Activated CD8-positive, alpha-beta T cell treated with anti-CD3 and anti-CD28 coated beads, Interleukin-2, amount 10 ng/mL, durations not matched to agents 7 days and 5 days (primary cell): ENCODE measurements at regions not wholly inside any gene's neighbourhood (a gene's known extent, or its start where the extent isn't known, plus 50 kb on each side); places are given as distances from the start of the nearest gene placed in this dataset.

Experiments
- ATAC-seq: fragments of 150-1000 bp; cut with Tn5 transposase; one replicate; pipeline ENCODE4 v1.10.0; 2021; ENCODE audit warnings: moderate library complexity
- CTCF ChIA-PET: fragments of 350-600 bp; sonication (Branson Sonifier 250); formaldehyde crosslinking; loops from one replicate; lab custom pipeline; 2021; ENCODE audit warnings: antibody characterized with exemption; lab: Charles Lee
- POLR2A ChIA-PET: fragments of 350-600 bp; sonication (Branson Sonifier 250); formaldehyde crosslinking; loops from one replicate; lab custom pipeline; 2021; ENCODE audit warnings: antibody characterized with exemption; lab: Charles Lee
- DNase-seq: peaks from one replicate; pipeline ENCODE4 v3.0.0-alpha.2; 2020
- H3K27ac Mint-ChIP-seq: one replicate; pipeline ENCODE4 v1.8.0; 2021; ENCODE audit warnings: mild to moderate bottlenecking, mixed read lengths
- H3K27me3 Mint-ChIP-seq: one replicate; pipeline ENCODE4 v1.8.0; 2021; ENCODE audit warnings: low read depth, mixed read lengths
- H3K36me3 Mint-ChIP-seq: one replicate; pipeline ENCODE4 v1.8.0; 2021; ENCODE audit warnings: low read depth, mixed read lengths
- H3K4me1 Mint-ChIP-seq: one replicate; pipeline ENCODE4 v1.8.0; 2021; ENCODE audit warnings: low read depth, mixed read lengths
- H3K4me3 Mint-ChIP-seq: one replicate; pipeline ENCODE4 v1.8.0; 2021; ENCODE audit warnings: mild to moderate bottlenecking, mixed read lengths
- H3K9me3 Mint-ChIP-seq: one replicate; pipeline ENCODE4 v1.8.0; 2022; ENCODE audit warnings: mixed read lengths; ENCODE audit not compliant: insufficient read depth

GRCh38 chr5:143505934-143506333 lies 102.4 kb upstream of the NR3C1 start:
- CTCF ChIA-PET = no interaction called here
- Mint-ChIP-seq H3K4me3 (no peak overlapping the region), H3K9me3 (no peaks in the 10 kb centered on the region), H3K27ac (no peak overlapping the region), H3K36me3 (no peaks in the 10 kb centered on the region), H3K4me1 (no peaks in the 10 kb centered on the region), H3K27me3 (no peaks in the 10 kb centered on the region)
- POLR2A ChIA-PET = interaction anchor here (1.1 kb wide), 1 partner anchor 22 kb away, joined by 3 read pairs; no protein-coding TSS in a partner anchor
- DNase-seq (no peak), ATAC-seq (no peak)

- DNase-seq (no peak), ATAC-seq (no peak)
- POLR2A ChIA-PET = no interaction called here
- no peaks in the 10 kb centered on the region for H3K9me3 Mint-ChIP-seq
- no peaks in the 10 kb centered on the region for H3K27me3 Mint-ChIP-seq
- CTCF ChIA-PET = no interaction called here
- no peaks in the 10 kb centered on the region for H3K4me1 Mint-ChIP-seq
- H3K4me3 Mint-ChIP-seq = no peak overlapping the region
- no peak overlapping the region for H3K27ac Mint-ChIP-seq
- H3K36me3 Mint-ChIP-seq = no peaks in the 10 kb centered on the region
Measured at GRCh38 chr5:143505354-143505753, 101.9 kb upstream of the NR3C1 start.

GRCh38 chr5:143501310-143502044 lies 98.0 kb upstream of the NR3C1 start:
- no peaks in the 10 kb centered on the region for H3K4me1 Mint-ChIP-seq
- H3K9me3 Mint-ChIP-seq = no peaks in the 10 kb centered on the region
- H3K27me3 Mint-ChIP-seq = no peaks in the 10 kb centered on the region
- no peak overlapping the region for H3K27ac Mint-ChIP-seq
- ATAC-seq = no peak
- DNase-seq = no peak
- ChIA-PET CTCF (no interaction called here), POLR2A (no interaction called here)
- no peaks in the 10 kb centered on the region for H3K36me3 Mint-ChIP-seq
- no peak overlapping the region for H3K4me3 Mint-ChIP-seq

- ChIA-PET CTCF (no interaction called here), POLR2A (no interaction called here)
- DNase-seq (no peak), ATAC-seq (no peak)
- H3K27ac Mint-ChIP-seq = no peak overlapping the region
- no peaks in the 10 kb centered on the region for H3K36me3 Mint-ChIP-seq
- no peaks in the 10 kb centered on the region for H3K9me3 Mint-ChIP-seq
- no peaks in the 10 kb centered on the region for H3K27me3 Mint-ChIP-seq
- H3K4me3 Mint-ChIP-seq = no peak overlapping the region
- no peaks in the 10 kb centered on the region for H3K4me1 Mint-ChIP-seq
Measured at GRCh38 chr5:143499480-143500114, 96.1 kb upstream of the NR3C1 start.

- Mint-ChIP-seq H3K9me3 (no peaks in the 10 kb centered on the region), H3K4me3 (no peak overlapping the region), H3K27me3 (no peaks in the 10 kb centered on the region), H3K36me3 (no peaks in the 10 kb centered on the region), H3K4me1 (no peaks in the 10 kb centered on the region), H3K27ac (no peak overlapping the region)
- DNase-seq = no peak
- POLR2A ChIA-PET = no interaction called here
- no peak for ATAC-seq
- CTCF ChIA-PET = no interaction called here
Measured at GRCh38 chr5:143498821-143499220, 95.3 kb upstream of the NR3C1 start.

- H3K36me3 Mint-ChIP-seq = no peaks in the 10 kb centered on the region
- H3K27ac Mint-ChIP-seq = no peak overlapping the region
- H3K4me1 Mint-ChIP-seq = no peaks in the 10 kb centered on the region
- CTCF ChIA-PET = no interaction called here
- no peaks in the 10 kb centered on the region for H3K9me3 Mint-ChIP-seq
- DNase-seq = no peak
- POLR2A ChIA-PET = no interaction called here
- no peaks in the 10 kb centered on the region for H3K27me3 Mint-ChIP-seq
- ATAC-seq = no peak
- H3K4me3 Mint-ChIP-seq = no peak overlapping the region
Measured at GRCh38 chr5:143497749-143498148, 94.3 kb upstream of the NR3C1 start.

GRCh38 chr5:143496943-143497342 lies 93.5 kb upstream of the NR3C1 start:
- H3K9me3 Mint-ChIP-seq = no peaks in the 10 kb centered on the region
- no peaks in the 10 kb centered on the region for H3K27me3 Mint-ChIP-seq
- ChIA-PET CTCF (no interaction called here), POLR2A (no interaction called here)
- no peaks in the 10 kb centered on the region for H3K36me3 Mint-ChIP-seq
- no peaks in the 10 kb centered on the region for H3K4me1 Mint-ChIP-seq
- no peak for DNase-seq
- no peak for ATAC-seq
- no peak overlapping the region for H3K4me3 Mint-ChIP-seq
- no peak overlapping the region for H3K27ac Mint-ChIP-seq

GRCh38 chr5:143495821-143496275 lies 92.4 kb upstream of the NR3C1 start:
- Mint-ChIP-seq H3K9me3 (no peaks in the 10 kb centered on the region), H3K4me1 (no peaks in the 10 kb centered on the region), H3K27me3 (no peaks in the 10 kb centered on the region), H3K27ac (no peak overlapping the region), H3K36me3 (no peaks in the 10 kb centered on the region), H3K4me3 (no peak overlapping the region)
- no peak for DNase-seq
- no peak for ATAC-seq
- ChIA-PET CTCF (no interaction called here), POLR2A (no interaction called here)

- no peak overlapping the region for H3K27ac Mint-ChIP-seq
- CTCF ChIA-PET = no interaction called here
- DNase-seq (no peak), ATAC-seq (no peak)
- no peaks in the 10 kb centered on the region for H3K4me1 Mint-ChIP-seq
- H3K4me3 Mint-ChIP-seq = no peak overlapping the region
- H3K36me3 Mint-ChIP-seq = no peaks in the 10 kb centered on the region
- H3K9me3 Mint-ChIP-seq = no peaks in the 10 kb centered on the region
- POLR2A ChIA-PET = no interaction called here
- H3K27me3 Mint-ChIP-seq = no peaks in the 10 kb centered on the region
Measured at GRCh38 chr5:143495110-143495509, 91.6 kb upstream of the NR3C1 start.

GRCh38 chr5:143494595-143494994 lies 91.1 kb upstream of the NR3C1 start:
- no peaks in the 10 kb centered on the region for H3K9me3 Mint-ChIP-seq
- no peaks in the 10 kb centered on the region for H3K36me3 Mint-ChIP-seq
- ChIA-PET CTCF (no interaction called here), POLR2A (no interaction called here)
- DNase-seq (no peak), ATAC-seq (no peak)
- H3K4me1 Mint-ChIP-seq = no peaks in the 10 kb centered on the region
- H3K27ac Mint-ChIP-seq = no peak overlapping the region
- H3K4me3 Mint-ChIP-seq = no peak overlapping the region
- no peaks in the 10 kb centered on the region for H3K27me3 Mint-ChIP-seq

- Mint-ChIP-seq H3K36me3 (no peaks in the 10 kb centered on the region), H3K4me3 (no peak overlapping the region), H3K4me1 (no peaks in the 10 kb centered on the region), H3K27ac (no peak overlapping the region), H3K27me3 (no peaks in the 10 kb centered on the region), H3K9me3 (no peaks in the 10 kb centered on the region)
- DNase-seq (no peak), ATAC-seq (no peak)
- POLR2A ChIA-PET = no interaction called here
- CTCF ChIA-PET = no interaction called here
Measured at GRCh38 chr5:143494162-143494561, 90.7 kb upstream of the NR3C1 start.

- no peaks in the 10 kb centered on the region for H3K36me3 Mint-ChIP-seq
- no peak for ATAC-seq
- no peak for DNase-seq
- H3K27me3 Mint-ChIP-seq = no peaks in the 10 kb centered on the region
- no peak overlapping the region for H3K4me3 Mint-ChIP-seq
- POLR2A ChIA-PET = no interaction called here
- CTCF ChIA-PET = no interaction called here
- H3K27ac Mint-ChIP-seq = no peak overlapping the region
- no peaks in the 10 kb centered on the region for H3K4me1 Mint-ChIP-seq
- H3K9me3 Mint-ChIP-seq = no peaks in the 10 kb centered on the region
Measured at GRCh38 chr5:143492783-143493182, 89.3 kb upstream of the NR3C1 start.
